T-helper 2 cell treated with Interferon-gamma antibody and Interleukin-4, amounts not matched to agents 5 μg/mL and 100 μg/mL, for 36 hours (primary cell): ENCODE measurements at regions not wholly inside any gene's neighbourhood (a gene's known extent, or its start where the extent isn't known, plus 50 kb on each side); places are given as distances from the start of the nearest gene placed in this dataset.

ENCODE experiments used
- DNase-seq: peaks from one replicate; pipeline ENCODE4 v3.0.0; 2021; ENCODE audit warnings: low spot score
- H3K27ac Mint-ChIP-seq: one replicate; pipeline ENCODE4 v1.8.0; 2021; ENCODE audit warnings: mild to moderate bottlenecking, mixed read lengths
- H3K27me3 Mint-ChIP-seq: one replicate; pipeline ENCODE4 v1.8.0; 2021; ENCODE audit warnings: low read depth, mixed read lengths
- H3K36me3 Mint-ChIP-seq: one replicate; pipeline ENCODE4 v1.8.0; 2021; ENCODE audit warnings: low read depth, mixed read lengths
- H3K4me1 Mint-ChIP-seq: one replicate; pipeline ENCODE4 v1.8.0; 2021; ENCODE audit warnings: low read depth, mixed read lengths
- H3K4me3 Mint-ChIP-seq: one replicate; pipeline ENCODE4 v1.8.0; 2022; ENCODE audit warnings: mild to moderate bottlenecking, moderate library complexity, mixed read lengths
- H3K9me3 Mint-ChIP-seq: one replicate; pipeline ENCODE4 v1.8.0; 2021; ENCODE audit warnings: mixed read lengths

DNA sequence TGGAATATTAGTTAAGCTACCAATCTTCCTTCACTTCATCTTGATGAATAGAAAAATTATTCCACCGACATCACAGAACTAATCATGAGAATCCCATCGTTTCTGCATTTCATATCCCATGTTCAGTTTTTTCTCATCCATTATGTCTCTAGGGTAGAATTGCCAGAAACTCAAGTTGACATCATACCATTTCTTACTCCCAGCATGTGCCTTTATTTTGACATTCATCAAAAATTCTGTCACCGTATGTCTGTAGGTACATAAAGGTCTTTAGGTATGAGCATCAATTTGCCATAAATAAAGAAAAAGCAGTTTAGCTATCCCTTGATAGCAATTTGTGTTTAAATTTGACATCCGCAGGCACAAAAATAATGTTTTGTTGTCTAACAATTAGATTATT, 175.5 kb upstream of the ROBO2 start:
- no peaks in the 10 kb centered on the region for H3K4me1 Mint-ChIP-seq
- no peaks in the 10 kb centered on the region for H3K27me3 Mint-ChIP-seq
- H3K9me3 Mint-ChIP-seq, result peaks cover 58% of the 10 kb centered on the region
- no peak overlapping the region for H3K27ac Mint-ChIP-seq
- H3K4me3 Mint-ChIP-seq, result no peak overlapping the region
- DNase-seq, result no peak
- no peaks in the 10 kb centered on the region for H3K36me3 Mint-ChIP-seq

DNA sequence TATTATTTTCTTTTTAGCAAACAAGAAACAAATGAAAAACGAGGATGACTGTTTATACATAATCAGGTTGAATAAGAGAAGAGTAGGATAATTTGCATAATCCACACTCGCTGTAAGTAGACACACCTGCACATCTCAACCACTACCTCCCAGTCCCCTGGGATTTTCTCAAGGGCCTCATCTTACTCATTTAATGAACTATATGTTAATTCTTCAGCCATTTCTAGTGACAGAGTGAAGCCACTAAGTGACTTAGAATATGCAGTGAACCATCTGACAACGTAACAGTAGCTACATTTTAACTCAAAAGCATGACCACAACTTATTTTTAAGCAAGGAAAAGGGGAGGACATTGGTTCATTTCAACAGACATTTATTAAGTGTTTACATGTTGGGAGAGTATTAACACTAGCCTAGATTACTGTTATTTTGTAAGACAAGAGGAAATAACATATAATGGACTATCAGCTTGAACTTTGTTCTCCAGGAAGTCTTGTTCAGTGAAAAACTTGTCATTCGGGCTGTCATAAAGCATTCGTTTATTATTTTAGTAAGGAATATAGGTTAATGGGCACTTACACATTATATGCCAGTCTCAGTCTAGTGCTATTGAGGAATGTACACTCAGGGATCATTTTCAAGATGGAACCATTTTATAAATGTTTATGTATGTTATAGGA, 173.0 kb upstream of the ROBO2 start:
- Mint-ChIP-seq H3K36me3 (no peaks in the 10 kb centered on the region), H3K9me3 (peaks cover 47% of the 10 kb centered on the region), H3K27ac (no peak overlapping the region), H3K27me3 (no peaks in the 10 kb centered on the region), H3K4me3 (no peak overlapping the region), H3K4me1 (no peaks in the 10 kb centered on the region)
- DNase-seq, result no peak

DNA sequence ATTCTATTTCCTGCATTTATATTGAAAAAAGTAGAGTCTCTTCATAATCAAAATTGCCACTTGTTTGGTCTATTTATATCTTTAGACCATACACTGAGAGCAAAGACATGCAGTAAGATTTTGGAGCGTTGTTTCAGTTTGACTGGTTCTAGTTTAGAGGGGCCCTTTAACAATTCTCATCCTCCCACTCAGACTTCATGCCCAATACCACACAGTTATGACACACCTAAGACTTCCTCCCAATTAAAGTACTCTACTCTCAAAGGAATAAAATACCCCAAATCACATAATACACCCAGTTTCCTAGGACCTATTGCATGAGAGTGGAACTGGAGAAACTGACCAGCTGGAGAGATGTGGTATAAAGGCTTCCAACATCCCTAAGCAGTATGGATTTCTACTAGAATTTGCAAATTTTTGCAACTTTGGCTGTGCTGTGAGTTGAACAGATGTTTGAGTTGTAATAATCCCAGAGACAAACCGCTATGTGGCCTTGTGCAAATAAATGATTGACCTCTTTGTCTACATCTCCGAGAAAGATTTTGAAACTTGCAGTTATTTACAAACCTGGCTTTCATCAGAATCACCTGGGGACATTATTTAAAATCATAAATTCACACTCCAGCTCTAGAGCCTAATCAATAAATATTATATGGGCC, 170.0 kb upstream of the ROBO2 start:
- peaks cover 34% of the 10 kb centered on the region for H3K9me3 Mint-ChIP-seq
- H3K4me3 Mint-ChIP-seq, result no peak overlapping the region
- H3K27ac Mint-ChIP-seq, result no peak overlapping the region
- no peak for DNase-seq
- no peaks in the 10 kb centered on the region for H3K27me3 Mint-ChIP-seq
- H3K36me3 Mint-ChIP-seq, result no peaks in the 10 kb centered on the region
- no peaks in the 10 kb centered on the region for H3K4me1 Mint-ChIP-seq

DNA sequence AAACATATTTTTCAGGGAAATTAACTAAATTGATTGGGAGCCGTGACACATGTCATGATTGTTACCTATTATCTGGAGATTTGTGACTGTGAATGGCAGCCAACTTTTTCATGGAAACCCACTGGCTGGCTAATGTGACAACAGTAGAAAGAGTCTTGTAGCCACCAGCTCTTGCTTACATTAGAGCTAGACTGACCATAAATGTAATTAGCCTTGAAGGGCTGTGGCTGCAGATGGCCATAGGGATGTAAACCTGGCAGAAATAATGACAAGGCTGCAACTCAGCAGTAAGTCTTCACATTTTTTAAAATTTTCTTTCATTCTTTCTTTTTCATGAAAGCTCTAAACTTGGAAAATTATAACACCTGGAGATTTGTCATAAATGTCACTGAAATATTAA, 168.2 kb upstream of the ROBO2 start:
- no peak overlapping the region for H3K27ac Mint-ChIP-seq
- H3K4me1 Mint-ChIP-seq, result no peaks in the 10 kb centered on the region
- no peak for DNase-seq
- H3K27me3 Mint-ChIP-seq, result no peaks in the 10 kb centered on the region
- no peaks in the 10 kb centered on the region for H3K36me3 Mint-ChIP-seq
- H3K9me3 Mint-ChIP-seq, result peaks cover 34% of the 10 kb centered on the region
- no peak overlapping the region for H3K4me3 Mint-ChIP-seq

DNA sequence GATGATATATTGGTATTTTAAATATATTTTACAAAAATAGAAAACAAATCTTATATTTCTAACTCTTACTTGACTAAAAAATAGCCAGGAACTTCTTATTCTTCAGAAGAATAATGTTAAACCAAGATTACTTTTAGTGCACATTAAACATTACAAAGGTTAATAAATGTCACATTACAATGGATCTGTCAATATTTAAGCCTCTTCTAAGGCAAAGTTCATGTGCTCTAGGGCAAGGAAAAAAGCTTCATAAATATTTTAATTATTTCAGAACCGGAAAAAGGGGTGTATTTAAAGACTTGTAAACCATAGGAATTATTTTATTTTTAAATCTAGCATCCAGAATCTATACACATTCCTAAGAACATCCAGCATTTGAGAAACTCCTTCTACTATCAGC, 166.9 kb upstream of the ROBO2 start:
- no peak overlapping the region for H3K27ac Mint-ChIP-seq
- no peaks in the 10 kb centered on the region for H3K4me1 Mint-ChIP-seq
- H3K9me3 Mint-ChIP-seq, result peaks cover 30% of the 10 kb centered on the region
- no peaks in the 10 kb centered on the region for H3K36me3 Mint-ChIP-seq
- H3K4me3 Mint-ChIP-seq, result no peak overlapping the region
- DNase-seq, result no peak
- H3K27me3 Mint-ChIP-seq, result no peaks in the 10 kb centered on the region

DNA sequence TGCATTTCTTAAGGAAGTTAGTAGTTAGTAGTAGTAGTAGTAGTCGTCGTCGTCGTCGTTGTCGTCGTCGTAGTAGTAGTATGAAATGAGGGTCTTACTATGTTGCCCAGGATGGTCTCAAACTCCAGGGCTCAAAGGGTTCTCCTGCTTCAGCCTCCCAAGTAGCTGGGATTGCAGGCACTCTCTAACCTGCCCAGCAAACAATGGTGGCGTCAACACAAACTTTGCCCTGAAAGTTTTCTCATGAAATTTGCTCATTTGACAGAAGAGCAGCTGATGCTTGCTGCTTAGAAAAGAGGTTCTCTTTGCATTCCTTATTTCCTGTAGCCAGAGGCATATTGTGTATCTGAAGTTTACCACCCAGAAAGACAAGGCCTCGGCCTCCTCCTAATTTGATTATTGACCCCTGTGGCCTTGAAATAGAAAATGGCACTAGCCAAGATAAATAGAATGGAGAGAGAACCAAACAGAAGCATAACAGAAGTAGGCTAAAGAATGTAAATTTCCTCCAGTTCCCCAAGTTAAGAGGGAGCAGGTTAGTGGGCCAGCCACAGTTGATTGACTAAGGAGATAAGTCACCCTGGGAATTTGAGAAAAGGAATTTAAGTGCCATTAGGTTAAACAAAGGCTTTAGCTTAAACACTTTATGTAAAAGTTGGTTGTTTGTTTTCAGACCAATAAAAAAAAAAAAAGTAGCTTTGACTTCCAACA, 166.2 kb upstream of the ROBO2 start:
- DNase-seq, result no peak
- Mint-ChIP-seq H3K27ac (no peak overlapping the region), H3K4me3 (no peak overlapping the region), H3K36me3 (no peaks in the 10 kb centered on the region), H3K4me1 (no peaks in the 10 kb centered on the region), H3K27me3 (no peaks in the 10 kb centered on the region), H3K9me3 (peaks cover 26% of the 10 kb centered on the region)

DNA sequence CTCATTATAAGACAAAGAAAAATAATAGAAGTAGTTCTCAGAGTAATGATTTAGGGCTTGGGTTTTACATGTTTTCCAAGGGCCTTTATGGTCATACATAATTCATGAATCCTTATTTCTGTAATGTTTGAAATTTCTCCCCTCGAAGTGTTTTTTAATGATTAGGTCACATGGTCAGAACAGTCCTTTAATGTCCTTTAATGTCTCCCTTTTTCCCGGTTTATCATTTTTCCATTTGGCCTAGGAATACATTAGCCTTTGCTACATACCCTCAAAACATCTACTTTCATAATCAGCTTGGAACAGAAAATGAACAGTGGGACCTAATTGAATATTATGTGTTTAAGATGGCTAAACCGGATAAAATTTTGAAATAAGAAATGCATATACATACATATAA, 159.9 kb upstream of the ROBO2 start:
- Mint-ChIP-seq H3K4me3 (no peak overlapping the region), H3K9me3 (peaks cover 41% of the 10 kb centered on the region), H3K36me3 (no peaks in the 10 kb centered on the region), H3K27ac (no peak overlapping the region), H3K27me3 (no peaks in the 10 kb centered on the region), H3K4me1 (no peaks in the 10 kb centered on the region)
- DNase-seq, result no peak

DNA sequence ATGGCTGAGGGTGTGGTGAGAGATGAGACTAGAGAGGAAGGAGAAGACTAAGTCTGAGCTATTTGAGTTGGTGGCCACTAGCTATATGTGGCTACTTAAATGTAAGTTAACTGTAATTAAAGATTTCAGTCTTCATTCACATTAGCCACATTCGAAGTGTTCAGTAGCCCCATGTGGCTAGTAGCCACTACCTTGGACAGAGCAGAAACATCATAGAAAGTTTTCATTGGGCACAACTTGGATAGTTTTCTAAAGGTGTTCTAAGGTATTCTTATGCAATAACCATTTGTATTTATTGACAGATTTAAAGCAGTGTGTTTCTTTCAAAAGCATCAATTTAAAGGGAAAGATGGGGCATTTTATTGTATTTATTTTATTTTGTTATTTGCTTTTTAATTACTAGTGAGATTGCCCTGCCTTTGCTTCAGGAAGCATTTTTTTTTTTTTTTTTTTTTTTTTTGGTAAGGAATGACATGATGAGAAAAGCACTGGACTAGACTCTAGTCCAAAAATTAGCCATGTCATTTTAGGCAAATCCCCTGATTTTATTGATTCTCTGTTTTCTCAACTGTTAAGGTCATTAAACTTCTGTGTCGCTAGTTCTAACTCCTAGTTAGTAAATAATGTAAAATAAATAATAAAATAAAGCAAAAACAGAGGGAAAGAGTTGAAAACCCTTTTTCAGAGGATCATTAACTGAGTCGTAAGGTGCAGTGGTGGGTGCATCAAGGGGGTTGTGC, 153.0 kb upstream of the ROBO2 start:
- Mint-ChIP-seq H3K27me3 (no peaks in the 10 kb centered on the region), H3K36me3 (no peaks in the 10 kb centered on the region), H3K4me3 (no peak overlapping the region), H3K27ac (no peak overlapping the region), H3K9me3 (peaks cover 25% of the 10 kb centered on the region), H3K4me1 (no peaks in the 10 kb centered on the region)
- no peak for DNase-seq

DNA sequence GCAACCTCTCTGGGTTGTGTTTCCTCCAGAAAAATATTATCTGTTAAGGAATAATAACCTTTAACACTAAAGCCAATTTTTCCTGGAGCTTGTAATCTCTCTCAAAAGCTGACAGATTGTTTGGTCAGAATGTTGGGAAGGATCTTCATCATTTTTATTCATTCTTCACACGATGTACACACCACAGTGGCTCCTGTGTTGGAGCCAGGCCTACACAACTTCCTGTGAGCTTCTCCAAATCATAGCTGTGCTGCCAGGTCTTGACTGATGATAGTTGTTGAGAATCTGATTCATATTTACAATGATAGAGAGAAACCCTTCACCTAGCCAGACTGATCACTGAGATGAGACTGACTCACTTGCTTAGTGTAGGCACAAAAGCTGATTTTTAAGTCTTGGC, 151.0 kb upstream of the ROBO2 start:
- no peaks in the 10 kb centered on the region for H3K27me3 Mint-ChIP-seq
- no peak for DNase-seq
- H3K4me1 Mint-ChIP-seq, result no peaks in the 10 kb centered on the region
- no peak overlapping the region for H3K4me3 Mint-ChIP-seq
- no peak overlapping the region for H3K27ac Mint-ChIP-seq
- peaks cover 21% of the 10 kb centered on the region for H3K9me3 Mint-ChIP-seq
- H3K36me3 Mint-ChIP-seq, result no peaks in the 10 kb centered on the region

DNA sequence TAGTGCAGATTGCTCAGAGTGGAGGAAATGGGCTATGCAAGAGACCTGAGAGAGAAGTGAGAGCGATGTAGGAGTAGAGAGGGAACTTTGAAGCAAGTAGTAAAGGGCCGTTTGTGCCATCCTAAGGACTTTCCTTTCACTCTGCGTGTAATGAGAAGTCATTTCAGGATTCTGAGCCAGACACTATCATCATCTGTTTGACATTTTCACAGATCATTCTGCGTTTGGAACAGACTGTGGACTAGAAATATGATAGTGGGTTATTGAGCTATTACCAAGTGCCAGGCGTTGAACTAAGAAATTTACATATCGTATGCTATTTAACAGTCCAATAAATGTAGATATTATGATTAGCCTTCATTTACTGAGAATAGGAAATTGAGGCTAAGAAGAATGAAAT, 150.0 kb upstream of the ROBO2 start:
- H3K4me1 Mint-ChIP-seq, result no peaks in the 10 kb centered on the region
- no peak for DNase-seq
- H3K36me3 Mint-ChIP-seq, result no peaks in the 10 kb centered on the region
- no peaks in the 10 kb centered on the region for H3K27me3 Mint-ChIP-seq
- H3K4me3 Mint-ChIP-seq, result no peak overlapping the region
- peaks cover 22% of the 10 kb centered on the region for H3K9me3 Mint-ChIP-seq
- no peak overlapping the region for H3K27ac Mint-ChIP-seq

DNA sequence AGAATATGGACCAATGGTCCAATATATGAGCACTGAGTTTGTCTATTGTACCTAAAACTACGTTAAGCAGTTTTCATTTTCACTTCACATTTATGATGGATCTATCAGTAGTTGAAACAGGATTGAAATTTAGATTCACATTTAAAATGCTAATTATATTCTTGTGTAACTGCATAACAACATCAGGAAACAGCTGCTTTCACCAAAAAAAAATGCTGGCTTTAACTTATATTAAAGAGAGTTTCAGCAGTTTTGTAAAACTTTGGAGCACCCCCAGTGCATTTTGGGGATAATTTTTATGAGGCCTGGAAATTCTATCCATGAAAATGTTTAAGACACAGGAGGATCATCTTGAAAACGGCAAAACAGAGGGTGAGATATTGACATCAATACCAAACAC, 142.8 kb upstream of the ROBO2 start:
- Mint-ChIP-seq H3K27me3 (no peaks in the 10 kb centered on the region), H3K4me3 (no peak overlapping the region), H3K27ac (no peak overlapping the region), H3K36me3 (no peaks in the 10 kb centered on the region), H3K4me1 (no peaks in the 10 kb centered on the region), H3K9me3 (peaks cover 25% of the 10 kb centered on the region)
- DNase-seq, result no peak

DNA sequence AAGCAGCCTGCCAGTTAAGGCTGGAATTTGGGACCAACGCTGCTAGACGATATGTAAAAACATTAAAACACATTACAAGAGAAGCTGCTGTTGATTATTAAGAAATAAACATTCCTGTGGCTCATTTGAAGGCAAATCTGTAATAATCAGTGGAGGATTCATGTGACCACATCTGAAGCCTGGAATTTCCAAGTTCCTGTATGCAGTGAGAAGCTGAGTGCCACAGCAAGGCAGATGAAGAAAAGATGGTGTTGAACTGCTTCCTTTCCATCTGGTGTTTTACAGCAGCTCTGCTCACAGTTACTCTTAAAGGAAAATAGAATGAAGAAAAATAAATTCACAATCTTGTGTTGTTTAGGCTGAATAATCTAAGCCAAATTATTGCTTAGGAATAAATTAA, 139.3 kb upstream of the ROBO2 start:
- H3K4me1 Mint-ChIP-seq, result no peaks in the 10 kb centered on the region
- H3K27ac Mint-ChIP-seq, result no peak overlapping the region
- H3K36me3 Mint-ChIP-seq, result no peaks in the 10 kb centered on the region
- H3K4me3 Mint-ChIP-seq, result no peak overlapping the region
- H3K9me3 Mint-ChIP-seq, result peaks cover 26% of the 10 kb centered on the region
- DNase-seq, result no peak
- no peaks in the 10 kb centered on the region for H3K27me3 Mint-ChIP-seq

DNA sequence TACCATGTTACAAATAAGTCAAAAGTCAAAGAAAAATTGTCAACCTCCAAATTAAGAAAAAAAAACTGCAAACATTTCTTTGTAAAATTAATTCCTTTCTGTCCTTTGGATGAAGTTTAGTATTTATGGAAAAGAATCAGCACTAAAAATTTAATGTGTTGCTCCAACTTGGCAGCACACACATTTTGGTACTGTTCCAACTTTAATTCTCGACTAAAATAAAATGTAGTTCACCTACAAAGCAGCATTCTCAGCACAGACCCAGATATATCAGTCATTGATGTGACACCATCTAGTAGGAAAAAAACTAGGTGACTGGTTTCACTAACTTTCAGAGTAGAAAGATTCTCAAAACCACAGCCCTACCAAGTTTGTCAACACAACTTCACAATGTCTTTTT, 131.7 kb upstream of the ROBO2 start:
- Mint-ChIP-seq H3K9me3 (peaks cover 31% of the 10 kb centered on the region), H3K4me3 (no peak overlapping the region), H3K27ac (no peak overlapping the region), H3K4me1 (no peaks in the 10 kb centered on the region), H3K36me3 (no peaks in the 10 kb centered on the region), H3K27me3 (no peaks in the 10 kb centered on the region)
- DNase-seq, result no peak

DNA sequence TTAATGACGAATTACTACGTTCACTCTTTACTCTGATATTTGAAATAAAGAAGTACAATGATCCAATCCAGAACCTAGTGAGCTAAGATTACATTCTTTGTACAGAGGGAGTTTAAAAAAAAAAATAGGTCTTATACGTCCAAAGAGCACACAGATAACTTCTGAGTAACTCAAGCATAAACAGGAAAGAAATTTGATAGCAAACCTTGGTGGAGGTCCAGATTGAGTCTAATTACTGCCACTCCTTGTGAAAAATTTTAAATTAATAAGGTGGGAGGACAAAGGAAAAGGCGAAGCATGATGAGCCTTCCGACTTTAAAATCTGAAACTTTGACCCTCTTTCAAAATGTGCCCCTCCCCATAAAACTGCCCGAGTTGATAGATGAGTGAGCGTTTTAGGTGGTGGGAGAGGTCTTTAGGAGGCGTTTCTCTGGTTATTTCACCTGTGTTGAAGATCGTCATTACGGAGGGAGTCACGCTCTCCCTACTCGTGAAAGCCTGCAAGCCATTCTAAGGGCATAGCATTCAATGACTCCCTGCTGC, 127.0 kb upstream of the ROBO2 start:
- H3K27ac Mint-ChIP-seq, result no peak overlapping the region
- no peak overlapping the region for H3K4me3 Mint-ChIP-seq
- peaks cover 27% of the 10 kb centered on the region for H3K9me3 Mint-ChIP-seq
- H3K4me1 Mint-ChIP-seq, result no peaks in the 10 kb centered on the region
- no peak for DNase-seq
- no peaks in the 10 kb centered on the region for H3K36me3 Mint-ChIP-seq
- H3K27me3 Mint-ChIP-seq, result no peaks in the 10 kb centered on the region
